ENCODE measurements at regions not wholly inside any gene's neighbourhood (a gene's known extent, or its start where the extent isn't known, plus 50 kb on each side); places are given as distances from the start of the nearest gene placed in this dataset.
A peak's percentile ranks its signal among the peaks of the same experiment; 100 is the strongest.
"Not testable (repeated sequence)": the region's sequence is repeated elsewhere in the genome, so short reads cannot be mapped to it uniquely, and the experiment has no call there.

DNA sequence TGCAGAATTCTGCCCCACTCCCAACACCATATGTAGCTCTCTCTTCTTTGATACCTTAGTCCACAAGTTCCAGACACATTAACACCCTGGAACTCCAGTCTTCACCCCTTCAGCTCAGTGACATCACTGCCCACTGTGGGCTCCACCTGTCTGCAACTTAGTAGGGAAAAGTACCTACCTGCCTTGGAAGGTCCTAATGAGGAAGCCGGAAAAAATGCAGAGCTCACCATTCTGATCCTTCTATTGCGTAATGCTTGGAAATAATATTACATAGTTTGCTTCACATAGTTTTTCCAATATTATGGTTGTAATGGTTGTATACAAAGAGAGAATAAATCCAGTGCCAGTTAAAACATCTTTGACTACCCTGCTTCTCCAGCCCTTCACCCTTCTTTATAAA, 738.4 kb downstream of the RNF144A start:
- no peak for DNase-seq

DNA sequence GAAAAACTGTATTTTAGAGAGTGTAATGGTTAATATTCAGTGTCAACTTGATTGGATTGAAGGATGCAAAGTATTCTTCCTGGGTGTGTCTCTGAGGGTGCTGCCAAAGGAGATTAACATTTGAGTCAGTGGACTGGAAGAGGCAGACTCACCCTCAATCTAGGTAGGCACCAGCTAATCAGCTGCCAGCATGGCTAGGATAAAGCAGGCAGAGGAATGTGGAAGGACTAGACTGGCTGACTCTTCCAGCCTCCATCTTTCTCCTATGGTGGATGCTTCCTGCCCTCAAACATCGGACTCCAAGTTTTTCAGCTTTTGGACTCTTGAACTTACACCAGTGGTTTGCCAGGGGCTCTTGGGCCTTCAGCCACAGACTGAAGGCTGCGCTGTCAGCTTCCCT, 740.3 kb downstream of the RNF144A start:
- not testable (repeated sequence) for DNase-seq

DNA sequence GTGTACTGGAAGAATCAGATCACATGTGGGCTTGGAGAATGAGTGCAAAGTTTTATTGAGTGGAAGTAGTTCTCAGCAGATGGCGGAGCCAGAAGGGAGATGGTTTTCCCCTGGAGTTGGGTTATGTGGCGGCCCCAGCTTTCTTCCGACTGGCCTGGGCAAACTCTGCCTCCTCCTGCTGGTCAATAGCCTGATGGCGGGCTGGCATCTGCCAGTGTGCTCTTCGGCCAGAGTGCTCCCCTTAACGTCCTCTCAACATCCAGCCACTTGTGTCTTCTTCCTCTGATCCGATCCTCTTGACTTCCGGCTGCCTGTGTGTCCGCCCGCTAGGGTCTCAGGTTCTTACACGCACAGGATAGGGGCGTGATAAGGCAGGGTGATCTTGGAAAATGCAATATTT, 741.3 kb downstream of the RNF144A start:
- no peak for DNase-seq

DNA sequence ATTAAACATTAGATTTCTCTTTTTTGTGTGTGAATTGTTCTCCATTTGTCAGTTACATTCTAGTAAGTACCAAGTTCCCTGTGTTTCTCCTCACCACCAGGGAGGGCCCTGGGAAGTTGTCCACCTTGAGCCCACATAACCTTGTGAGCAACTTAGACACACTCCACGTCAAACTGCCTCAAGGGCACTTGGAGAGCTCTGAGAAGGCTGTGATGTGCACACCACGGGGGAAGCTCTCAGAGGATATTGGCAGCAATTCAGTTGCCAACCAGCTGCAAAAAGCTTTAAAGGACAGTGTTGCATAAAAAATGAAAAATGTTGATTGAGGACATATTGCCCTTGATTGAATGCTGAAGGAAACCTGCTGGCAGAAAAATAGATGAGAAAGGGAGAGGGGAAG, 743.6 kb downstream of the RNF144A start:
- no peak for DNase-seq

DNA sequence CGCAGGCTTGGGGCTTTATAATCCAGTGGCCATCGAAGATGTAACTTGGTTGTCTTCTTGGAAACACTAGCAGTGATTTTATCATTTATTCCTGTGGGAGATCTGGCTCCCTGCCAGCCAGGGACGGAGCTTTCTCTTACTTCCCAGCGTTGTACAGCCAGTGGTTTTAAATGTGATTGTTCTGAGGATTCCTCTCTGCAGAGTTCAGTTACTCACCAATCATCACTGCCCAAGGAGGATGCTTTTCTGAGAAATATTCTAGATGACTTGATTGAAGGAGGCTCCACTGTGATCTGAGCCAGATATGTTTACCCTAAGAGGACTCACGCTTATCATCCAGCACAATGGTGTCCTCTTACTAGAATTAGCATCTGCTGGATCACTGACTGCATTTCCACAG, 744.3 kb downstream of the RNF144A start:
- no peak for DNase-seq

DNA sequence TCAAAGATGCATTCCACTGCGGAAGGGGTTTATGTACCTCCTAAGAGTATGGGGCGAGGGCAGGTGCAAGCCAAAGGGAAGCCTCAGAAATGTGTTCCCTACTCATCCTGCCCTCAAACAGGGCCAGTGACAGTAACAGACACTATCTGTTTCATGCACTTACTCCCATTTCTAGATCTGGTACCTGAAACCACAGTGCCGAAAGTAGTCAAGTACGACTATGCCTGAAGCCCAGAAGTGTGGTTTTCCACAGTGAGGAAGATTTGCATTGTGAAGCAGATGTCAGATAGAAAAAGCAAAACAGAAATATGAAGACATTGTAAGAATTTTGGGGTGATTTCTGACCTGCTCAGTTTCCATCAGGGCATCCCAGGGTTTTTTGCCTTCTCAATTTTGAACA, 748.7 kb downstream of the RNF144A start:
- DNase-seq, result no peak

DNA sequence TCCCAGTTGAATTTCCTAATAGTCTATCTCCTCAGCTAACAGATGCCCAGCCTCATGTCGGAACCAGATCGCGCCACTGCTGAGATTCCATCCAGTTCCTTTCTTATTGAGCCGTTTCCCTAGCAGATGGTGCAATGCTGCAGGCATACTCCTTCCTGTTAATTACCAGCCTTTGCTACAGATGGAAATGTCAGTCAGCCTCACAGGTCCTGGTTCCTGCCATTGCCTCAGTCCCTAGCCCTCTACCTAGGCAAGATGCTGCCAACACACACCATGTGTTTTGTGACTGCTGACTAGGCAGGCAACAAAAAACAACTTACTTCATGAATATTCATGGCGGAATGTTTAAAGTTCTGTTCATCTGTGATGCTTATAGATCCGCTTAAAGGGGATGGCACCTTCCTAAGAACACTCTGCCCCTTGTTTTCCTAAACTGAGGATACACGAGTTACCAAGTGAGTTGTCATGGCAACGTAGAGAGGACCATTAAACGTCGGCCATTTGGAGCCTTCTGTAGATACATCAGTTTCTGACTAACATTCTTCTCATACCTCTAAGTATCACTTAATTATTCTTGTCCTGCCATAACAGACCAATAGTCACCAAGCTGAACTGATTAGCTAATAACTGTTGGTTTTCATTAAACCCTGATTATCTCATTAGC, 749.5 kb downstream of the RNF144A start:
- no peak for DNase-seq

DNA sequence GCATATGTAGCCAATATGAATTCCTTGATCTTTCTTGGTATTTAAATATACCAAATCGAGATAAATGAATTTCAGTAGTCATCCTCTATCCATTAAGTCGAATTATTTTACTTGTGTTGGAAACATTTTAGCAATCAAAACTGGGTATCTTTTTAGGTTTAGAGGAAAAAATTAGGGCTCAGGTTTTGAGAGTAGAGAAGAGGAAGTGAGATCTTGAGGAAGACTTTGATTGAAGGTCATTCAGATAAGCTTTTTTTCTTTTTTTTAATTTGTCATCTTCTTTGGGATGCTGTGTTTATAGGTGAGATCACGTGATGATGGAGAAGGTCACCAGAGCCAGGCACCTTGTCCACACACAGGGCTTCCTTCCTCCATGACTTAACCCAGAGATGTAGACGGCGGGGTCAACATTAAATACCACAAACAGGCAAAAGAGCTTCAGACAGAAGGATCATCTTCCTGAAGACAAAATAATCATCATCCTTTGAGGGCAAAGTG, 750.1 kb downstream of the RNF144A start:
- no peak for DNase-seq

DNA sequence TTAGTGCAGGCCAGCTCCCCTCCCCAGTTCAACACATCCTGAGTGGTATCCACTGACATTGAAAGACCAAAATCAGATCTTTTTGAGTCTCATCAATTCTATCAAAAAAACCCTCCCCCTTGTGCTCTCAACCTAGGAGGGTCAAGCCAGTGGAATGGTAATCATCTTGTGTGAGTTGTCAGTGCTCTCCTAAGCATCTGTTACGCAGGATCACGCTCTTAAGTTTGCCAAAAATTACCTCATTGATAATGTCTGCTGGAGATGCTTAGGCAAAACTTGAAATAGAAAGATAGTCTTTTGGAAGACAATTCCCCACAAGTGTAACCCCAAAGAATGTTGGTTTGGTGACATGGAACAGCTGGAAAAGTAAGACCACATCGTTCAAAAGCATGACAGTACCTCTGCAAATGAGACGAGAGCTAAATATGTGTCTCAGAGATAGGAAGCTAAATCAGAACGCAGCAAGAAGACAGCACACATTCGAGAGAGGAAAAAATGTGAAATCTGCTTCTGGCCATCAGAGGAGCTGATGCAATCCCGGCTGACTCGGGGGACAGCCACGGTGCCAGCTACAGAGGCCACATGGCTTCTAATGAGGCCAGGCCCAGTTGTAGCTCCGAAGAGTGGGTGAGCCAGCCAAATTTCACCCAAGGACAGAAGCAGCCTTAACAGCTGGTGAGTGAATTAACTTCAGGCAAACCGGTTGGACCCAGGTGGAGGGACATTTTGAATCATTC, 753.9 kb downstream of the RNF144A start:
- no peak for DNase-seq

DNA sequence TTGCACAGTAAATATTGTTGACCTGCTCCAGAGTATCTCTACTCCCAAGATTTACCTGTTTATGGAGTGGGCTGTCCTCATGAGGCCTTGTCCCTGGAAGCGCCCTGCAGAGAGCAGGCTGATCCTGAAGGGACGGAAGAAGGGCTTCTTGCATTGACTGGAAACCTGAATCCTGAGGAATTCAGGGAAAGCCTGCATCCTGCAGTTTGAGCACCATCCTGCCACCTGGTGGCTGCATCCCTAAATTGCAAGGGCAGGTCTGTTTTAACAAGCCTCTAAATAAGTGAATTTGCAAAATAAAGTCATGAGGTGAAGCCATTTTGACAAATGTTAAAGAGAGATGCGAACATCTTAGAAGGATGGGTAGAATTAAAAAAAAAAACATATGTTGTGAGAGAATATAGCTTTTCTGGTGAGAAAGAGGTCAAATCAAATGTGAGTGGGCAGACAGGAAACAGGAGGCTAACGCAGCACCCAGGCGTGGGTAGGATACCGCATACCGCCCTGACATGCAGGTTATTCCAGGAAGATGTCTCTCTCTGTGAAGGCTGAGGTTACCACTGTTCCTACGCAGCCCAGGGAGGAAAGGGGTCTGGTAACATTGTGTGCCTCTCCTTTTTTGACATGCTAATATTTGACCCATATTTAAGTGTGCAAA, 754.9 kb downstream of the RNF144A start:
- peak; percentile 41 for DNase-seq

DNA sequence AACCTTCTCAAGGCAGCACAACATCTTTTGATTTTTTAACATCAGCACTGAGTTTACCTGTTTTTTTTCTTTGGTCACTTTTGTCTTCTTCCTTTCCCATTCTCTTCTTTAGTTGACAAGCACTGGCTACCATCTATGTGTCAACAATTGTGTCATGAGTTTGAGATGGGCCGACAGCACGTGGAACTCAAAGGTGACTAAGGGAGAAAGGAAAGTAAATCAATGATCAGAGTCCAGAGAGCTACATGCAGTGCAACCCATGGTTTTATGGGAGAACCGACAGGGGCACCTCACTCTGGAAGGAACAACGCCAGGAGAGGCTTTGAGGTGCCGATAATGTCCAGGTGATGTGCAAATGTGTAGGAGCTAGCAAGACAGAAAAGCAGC, 755.5 kb downstream of the RNF144A start:
- no peak for DNase-seq

DNA sequence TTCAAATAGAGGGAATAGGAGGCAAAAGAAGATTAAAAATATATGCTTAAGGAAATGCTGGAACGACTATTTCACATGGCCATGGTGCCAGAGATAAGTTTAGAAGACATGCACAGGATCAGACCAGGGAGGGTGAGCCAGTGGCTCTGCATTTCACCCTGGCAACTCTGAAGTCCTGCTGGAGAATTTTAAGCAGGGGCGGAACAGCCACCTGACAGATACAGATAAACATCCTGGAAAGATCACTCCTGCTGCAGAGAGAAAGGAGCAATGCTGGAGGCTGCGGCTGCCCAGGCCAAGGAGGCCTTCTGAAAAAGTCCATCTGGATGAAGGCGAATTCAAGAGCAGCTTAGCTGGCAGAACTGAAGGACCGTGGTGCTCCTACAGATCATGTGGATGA, 755.9 kb downstream of the RNF144A start:
- no peak for DNase-seq

DNA sequence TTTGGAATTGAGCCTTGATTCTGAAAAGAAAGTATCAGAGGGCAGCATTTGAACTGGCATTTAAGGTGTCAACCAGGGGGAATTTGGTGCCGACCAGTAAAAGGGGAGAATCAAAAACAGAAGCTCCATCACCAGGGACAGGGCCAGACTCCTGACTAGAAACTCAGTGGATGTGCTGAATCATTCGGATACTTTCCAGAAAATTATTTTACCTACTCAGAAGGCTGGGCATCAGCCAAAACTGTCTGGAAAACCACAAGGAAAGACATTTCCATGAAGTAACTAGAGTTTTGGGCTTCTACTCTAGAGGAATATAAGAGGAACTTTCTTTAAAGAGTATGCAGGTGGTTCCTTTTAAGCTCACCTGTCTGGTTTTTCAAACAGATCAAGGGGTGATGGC, 756.6 kb downstream of the RNF144A start:
- DNase-seq, result no peak

DNA sequence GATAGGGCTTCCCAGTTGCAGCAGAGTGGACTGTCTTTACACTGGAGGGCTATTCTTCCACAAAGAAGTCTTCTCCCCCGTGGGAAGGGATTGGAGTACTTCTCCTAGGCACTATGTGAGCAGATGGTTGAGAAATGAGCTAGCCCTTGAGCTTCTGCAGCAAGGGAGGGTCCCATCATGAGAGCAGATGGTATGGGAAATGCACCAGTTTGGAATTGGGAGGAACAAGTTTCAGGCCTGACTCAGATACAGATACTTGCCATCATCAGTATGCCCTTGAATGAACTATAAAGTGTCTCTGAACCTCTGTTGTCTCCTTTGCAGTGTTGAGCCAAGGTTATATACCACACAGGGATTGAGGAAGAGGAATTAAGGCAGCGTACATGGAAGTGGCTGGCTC, 757.4 kb downstream of the RNF144A start:
- DNase-seq, result no peak

DNA sequence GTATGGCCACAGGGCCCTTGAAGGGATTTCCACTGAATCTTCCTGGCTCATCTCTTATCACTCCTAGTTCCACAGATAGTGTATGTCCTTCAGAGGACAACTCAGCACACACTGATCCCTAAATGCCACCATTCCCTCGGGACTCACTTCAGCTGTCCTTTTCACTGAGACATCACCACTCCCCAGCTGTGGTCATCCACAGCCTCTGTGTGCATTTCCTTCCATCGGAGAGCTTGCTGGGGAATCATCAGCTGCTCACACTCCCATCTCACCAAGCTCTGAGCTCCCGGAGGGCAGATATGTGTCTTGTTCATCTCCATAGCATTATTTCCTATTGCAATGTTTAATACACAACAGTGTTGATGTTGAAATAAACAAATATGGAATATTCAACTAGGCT, 759.5 kb downstream of the RNF144A start:
- no peak for DNase-seq

DNA sequence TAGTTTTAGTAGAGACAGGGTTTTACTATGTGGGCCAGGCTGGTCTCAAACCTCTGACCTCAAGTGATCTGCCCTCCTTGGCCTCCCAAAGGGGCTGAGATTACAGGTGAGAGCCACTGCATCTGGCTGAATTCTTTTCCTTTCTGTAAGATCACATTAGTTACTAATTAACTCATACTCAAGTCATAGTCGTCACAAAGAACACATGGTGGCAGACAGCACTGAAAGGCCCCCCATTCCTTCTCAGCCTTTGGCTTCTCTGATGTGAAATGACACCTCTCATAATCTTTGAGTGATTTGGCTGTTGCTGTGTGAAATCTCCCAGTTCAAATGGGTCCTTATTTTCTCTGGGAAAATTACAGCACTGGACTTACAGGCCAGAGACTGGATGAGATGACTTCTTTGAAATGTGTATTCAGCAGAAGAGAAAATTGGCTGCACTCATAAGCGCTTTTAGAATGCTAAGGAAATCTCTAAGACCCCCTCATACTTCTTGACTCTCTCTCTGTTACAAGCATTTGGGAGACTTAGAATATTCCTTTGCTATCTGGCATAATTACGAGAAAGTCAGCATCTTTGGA, 764.8 kb downstream of the RNF144A start:
- DNase-seq, result no peak

DNA sequence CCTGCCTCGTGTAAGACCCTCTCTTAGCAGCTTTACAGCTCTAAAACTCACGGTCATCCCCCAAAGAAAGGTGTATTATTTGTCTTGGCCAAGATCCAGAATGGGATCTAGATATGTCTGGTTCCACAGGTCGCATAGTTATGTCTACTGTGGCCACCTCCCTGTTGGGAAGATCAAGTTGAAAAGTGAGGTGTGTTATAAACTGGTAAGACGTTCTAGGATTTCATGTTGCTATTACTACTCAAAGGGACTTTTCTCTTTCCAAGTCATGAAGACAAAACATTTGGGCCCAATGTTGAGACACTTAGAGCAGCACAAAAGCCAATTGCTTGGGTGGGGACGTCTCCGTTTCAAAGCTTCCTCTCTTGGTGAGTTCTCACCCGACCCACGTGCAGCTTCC, 766.0 kb downstream of the RNF144A start:
- no peak for DNase-seq

DNA sequence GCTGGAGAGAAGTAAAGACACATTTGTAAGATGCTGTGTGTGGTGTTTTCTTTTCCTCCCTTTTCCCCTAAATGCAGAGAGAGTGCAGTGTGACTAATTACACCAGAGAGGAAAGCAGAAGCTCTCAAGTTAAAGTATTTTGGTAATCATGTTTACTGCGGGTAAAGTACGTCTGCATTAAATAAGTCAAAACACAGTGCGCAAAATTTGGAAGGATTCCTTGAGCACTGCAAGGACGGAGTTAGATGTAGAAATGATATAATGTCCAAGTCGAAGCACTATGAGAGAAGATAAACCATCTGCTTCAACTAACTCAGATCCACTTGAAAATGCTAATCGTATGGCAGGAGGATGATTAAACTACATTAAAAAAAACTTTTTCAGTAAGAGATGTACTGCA, 766.5 kb downstream of the RNF144A start:
- DNase-seq, result no peak

DNA sequence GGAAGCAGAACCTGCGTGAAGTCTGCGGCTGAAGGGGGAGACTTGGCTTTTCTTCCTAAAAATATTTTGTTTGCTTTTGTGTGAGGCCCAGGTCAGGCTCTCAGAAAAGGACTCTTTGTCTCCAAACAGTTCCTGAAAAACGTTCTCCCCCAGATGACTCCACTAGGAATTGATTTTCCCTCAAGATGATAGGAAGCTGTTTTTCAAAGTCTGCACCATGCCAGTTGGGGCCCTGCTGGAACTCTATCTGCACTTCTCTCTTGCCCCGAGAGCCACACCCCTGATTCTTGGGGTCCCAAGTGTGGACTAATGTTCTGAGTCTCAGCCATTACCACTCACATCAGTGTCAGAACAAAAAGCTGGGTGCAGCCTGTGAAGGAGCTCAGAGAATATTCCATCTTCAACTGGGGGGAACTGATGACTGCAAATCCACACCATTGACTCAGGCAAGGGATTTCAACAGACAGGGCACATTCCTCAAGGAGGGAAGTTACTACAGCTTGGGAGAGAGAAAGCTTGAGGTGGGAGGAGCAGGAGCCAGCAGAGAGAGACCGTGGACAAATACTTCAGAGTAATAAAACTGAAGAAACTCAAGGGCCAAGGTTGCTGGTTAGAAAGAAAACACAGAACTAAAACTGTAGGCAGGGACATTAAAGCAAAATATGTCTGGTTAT, 768.3 kb downstream of the RNF144A start:
- no peak for DNase-seq

DNA sequence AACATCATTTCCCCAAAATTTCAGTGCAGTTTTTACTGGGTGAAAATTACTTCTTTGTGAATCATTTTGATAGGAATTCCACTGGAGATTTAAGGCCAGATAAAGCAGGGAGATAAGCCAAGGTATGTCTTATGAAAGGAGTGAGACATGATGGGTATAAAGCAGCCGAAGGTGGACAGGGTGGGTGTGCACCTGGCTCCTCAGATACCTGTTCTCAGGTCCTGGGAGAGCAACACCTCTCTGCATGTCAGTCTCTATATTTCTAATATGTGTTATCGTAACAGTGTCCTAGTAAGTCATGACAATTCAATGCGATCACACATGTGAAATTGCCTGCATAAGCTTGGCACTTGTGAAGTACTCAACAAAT, 768.8 kb downstream of the RNF144A start:
- no peak for DNase-seq

DNA sequence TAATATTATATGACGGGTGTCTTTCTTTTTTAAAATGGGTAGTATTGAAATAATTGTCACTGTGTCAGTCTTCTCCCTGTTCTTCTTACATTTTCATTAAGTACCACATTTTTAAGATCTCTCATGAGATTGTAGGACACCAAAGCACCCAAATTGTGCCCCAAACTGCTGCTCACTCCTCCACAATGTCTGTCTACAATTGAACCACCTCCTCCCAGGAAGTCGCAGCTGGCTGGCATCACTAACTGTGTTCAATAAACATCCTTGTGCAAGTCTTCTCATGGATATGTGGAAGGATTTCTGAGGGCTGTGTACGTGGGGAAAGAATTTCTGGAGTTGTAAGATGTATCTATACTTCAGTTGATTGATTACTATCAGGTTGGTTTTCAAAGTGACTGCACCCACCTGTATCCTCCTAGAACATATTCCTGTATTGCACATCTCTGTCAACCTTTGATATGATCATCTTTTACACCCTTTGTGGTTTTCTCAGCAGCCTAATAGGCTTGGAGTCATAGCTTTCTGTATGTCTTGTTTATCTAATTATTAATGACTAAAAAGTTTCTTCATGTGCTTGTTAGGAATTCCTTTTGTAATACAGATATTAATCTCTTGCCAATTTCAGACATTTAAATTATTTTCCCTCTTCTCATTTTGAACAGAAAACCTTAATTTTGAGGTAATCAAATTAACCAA, 774.9 kb downstream of the RNF144A start:
- no peak for DNase-seq

DNA sequence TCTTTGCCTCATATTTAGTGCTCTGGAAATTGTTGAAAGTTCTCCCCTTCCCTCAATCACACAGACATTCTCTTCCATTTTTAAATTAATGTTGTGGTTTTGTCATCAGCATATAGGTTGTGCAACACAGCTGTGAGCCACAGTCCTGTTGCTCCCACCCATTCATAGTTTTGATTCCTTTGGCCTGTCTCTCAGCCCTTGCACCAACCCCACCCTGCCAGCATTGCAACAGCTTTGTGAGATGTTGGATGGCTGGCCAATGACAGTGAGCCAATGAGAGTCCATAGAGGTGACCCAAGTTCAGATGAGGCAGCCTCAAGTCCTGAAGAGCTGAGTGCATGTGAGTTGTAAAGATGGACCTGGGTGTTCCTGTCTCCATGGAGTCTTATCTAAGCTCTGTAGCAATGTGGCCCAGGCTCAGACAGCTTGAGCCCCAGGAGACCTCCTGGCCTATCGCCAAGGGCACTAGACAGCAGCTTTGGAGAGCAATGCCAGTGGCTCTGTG, 775.5 kb downstream of the RNF144A start:
- peak; percentile 17 for DNase-seq
